ENCODE measurements at regions not wholly inside any gene's neighbourhood (a gene's known extent, or its start where the extent isn't known, plus 50 kb on each side); places are given as distances from the start of the nearest gene placed in this dataset.

DNA sequence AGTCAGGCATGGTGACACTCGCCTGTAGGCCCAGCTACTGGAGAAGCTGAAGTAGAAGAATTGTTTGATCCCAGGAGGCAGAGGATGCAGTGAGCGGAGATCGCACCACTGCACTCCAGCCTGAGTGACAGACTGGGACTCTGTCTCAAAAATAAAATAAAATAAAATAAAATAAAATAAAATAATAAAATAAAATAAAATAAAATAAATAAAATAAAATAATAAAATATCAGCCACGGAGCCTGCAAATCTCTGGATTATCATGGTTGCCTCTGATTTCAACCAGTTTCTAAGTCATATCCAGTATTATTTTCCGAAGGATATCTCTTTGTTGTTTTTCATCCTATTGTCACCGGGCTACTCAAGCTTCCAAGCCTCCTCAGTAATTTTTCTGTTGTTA lies 51.7 kb upstream of the FZD8 start:
- TF ChIP-seq, protein P1, sequence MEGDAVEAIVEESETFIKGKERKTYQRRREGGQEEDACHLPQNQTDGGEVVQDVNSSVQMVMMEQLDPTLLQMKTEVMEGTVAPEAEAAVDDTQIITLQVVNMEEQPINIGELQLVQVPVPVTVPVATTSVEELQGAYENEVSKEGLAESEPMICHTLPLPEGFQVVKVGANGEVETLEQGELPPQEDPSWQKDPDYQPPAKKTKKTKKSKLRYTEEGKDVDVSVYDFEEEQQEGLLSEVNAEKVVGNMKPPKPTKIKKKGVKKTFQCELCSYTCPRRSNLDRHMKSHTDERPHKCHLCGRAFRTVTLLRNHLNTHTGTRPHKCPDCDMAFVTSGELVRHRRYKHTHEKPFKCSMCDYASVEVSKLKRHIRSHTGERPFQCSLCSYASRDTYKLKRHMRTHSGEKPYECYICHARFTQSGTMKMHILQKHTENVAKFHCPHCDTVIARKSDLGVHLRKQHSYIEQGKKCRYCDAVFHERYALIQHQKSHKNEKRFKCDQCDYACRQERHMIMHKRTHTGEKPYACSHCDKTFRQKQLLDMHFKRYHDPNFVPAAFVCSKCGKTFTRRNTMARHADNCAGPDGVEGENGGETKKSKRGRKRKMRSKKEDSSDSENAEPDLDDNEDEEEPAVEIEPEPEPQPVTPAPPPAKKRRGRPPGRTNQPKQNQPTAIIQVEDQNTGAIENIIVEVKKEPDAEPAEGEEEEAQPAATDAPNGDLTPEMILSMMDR (IDR thresholded peaks at IDR 0.05; ENCODE audit: low read depth, low read length): no peak
- no peak for TF ChIP-seq EZH2phosphoT487 (IDR thresholded peaks at IDR 0.05; ENCODE audit: low read depth)

Data from OCI-LY3 (cell line).